ENCODE measurements at regions not wholly inside any gene's neighbourhood (a gene's known extent, or its start where the extent isn't known, plus 50 kb on each side); places are given as distances from the start of the nearest gene placed in this dataset.

GRCh38 chr21:27265492-27265891 lies 298.6 kb upstream of the ADAMTS5 start:
- Histone ChIP-seq H3K4me2 (ENCODE audit: low read depth, low read length, poor library complexity, severe bottlenecking) (no peak overlapping the region), H3K79me2 (ENCODE audit: insufficient read depth, low read length) (no peaks in the 10 kb centered on the region), H3K9ac (ENCODE audit: low read length) (no peak overlapping the region), H2AFZ (ENCODE audit: low read depth, low read length, severe bottlenecking) (no peak overlapping the region), H3K36me3 (ENCODE audit: low read length) (no peaks in the 10 kb centered on the region), H3K27me3 (ENCODE audit: low read length) (no peaks in the 10 kb centered on the region), H3K27ac (ENCODE audit: low read depth, low read length) (no peak overlapping the region), H3K9me3 (ENCODE audit: insufficient read depth, low read length) (0 out of 2 replicates have a peak, but pooled peaks cover 3% of the 10 kb centered on the region), H4K20me1 (ENCODE audit: low read depth, low read length) (no peaks in the 10 kb centered on the region), H3F3A (ENCODE audit: insufficient read depth) (no peaks in the 10 kb centered on the region), H3K9me2 (replicated peaks; ENCODE audit: insufficient read depth, low read length) (no peaks in the 10 kb centered on the region), H3K4me3 (ENCODE audit: insufficient read depth, low read length, poor library complexity, severe bottlenecking) (no peak overlapping the region)
- TF ChIP-seq EZH2phosphoT487 (conservative IDR thresholded peaks at IDR 0.05; ENCODE audit: low read length): no peak
- no peak for TF ChIP-seq CTCF (IDR thresholded peaks at IDR 0.05; ENCODE audit: insufficient read depth, low read length, poor library complexity, severe bottlenecking)

GRCh38 chr21:27261676-27262075 lies 294.8 kb upstream of the ADAMTS5 start:
- H3K79me2 ChIP-seq (ENCODE audit: insufficient read depth, low read length): no peaks in the 10 kb centered on the region
- no peaks in the 10 kb centered on the region for H3F3A ChIP-seq (ENCODE audit: insufficient read depth)
- H3K9me3 ChIP-seq (ENCODE audit: insufficient read depth, low read length): 0 out of 2 replicates have a peak, but pooled peaks cover 3% of the 10 kb centered on the region
- H3K9me2 ChIP-seq (replicated peaks; ENCODE audit: insufficient read depth, low read length): no peaks in the 10 kb centered on the region
- H2AFZ ChIP-seq (ENCODE audit: low read depth, low read length, severe bottlenecking): no peak overlapping the region
- no peaks in the 10 kb centered on the region for H3K27me3 ChIP-seq (ENCODE audit: low read length)
- H4K20me1 ChIP-seq (ENCODE audit: low read depth, low read length): no peaks in the 10 kb centered on the region
- H3K27ac ChIP-seq (ENCODE audit: low read depth, low read length): no peak overlapping the region
- no peaks in the 10 kb centered on the region for H3K36me3 ChIP-seq (ENCODE audit: low read length)
- no peak overlapping the region for H3K4me3 ChIP-seq (ENCODE audit: insufficient read depth, low read length, poor library complexity, severe bottlenecking)
- no peak overlapping the region for H3K9ac ChIP-seq (ENCODE audit: low read length)
- TF ChIP-seq CTCF (IDR thresholded peaks at IDR 0.05; ENCODE audit: insufficient read depth, low read length, poor library complexity, severe bottlenecking): no peak
- no peak overlapping the region for H3K4me2 ChIP-seq (ENCODE audit: low read depth, low read length, poor library complexity, severe bottlenecking)

- Histone ChIP-seq H3K27me3 (ENCODE audit: low read length) (no peaks in the 10 kb centered on the region), H3K36me3 (ENCODE audit: low read length) (no peaks in the 10 kb centered on the region), H3K9ac (ENCODE audit: low read length) (no peak overlapping the region), H3K4me2 (ENCODE audit: low read depth, low read length, poor library complexity, severe bottlenecking) (no peak overlapping the region), H3K27ac (ENCODE audit: low read depth, low read length) (no peak overlapping the region), H3K9me2 (replicated peaks; ENCODE audit: insufficient read depth, low read length) (no peaks in the 10 kb centered on the region), H3K79me2 (ENCODE audit: insufficient read depth, low read length) (no peaks in the 10 kb centered on the region), H3K4me3 (ENCODE audit: insufficient read depth, low read length, poor library complexity, severe bottlenecking) (no peak overlapping the region), H3K9me3 (ENCODE audit: insufficient read depth, low read length) (0 out of 2 replicates have a peak, but pooled peaks cover 3% of the 10 kb centered on the region), H2AFZ (ENCODE audit: low read depth, low read length, severe bottlenecking) (no peak overlapping the region), H4K20me1 (ENCODE audit: low read depth, low read length) (no peaks in the 10 kb centered on the region), H3F3A (ENCODE audit: insufficient read depth) (no peaks in the 10 kb centered on the region)
- TF ChIP-seq EZH2phosphoT487 (conservative IDR thresholded peaks at IDR 0.05; ENCODE audit: low read length) (no peak), CTCF (IDR thresholded peaks at IDR 0.05; ENCODE audit: insufficient read depth, low read length, poor library complexity, severe bottlenecking) (no peak)
Observed at GRCh38 chr21:27260728-27261127, 293.8 kb upstream of the ADAMTS5 start.
